DOHH2 (cell line): ENCODE measurements at regions not wholly inside any gene's neighbourhood (a gene's known extent, or its start where the extent isn't known, plus 50 kb on each side); places are given as distances from the start of the nearest gene placed in this dataset.

Source experiments
- H3F3A ChIP-seq: fragments of 200-600 bp; sonication (generic), shearing (Covaris generic); 2 replicates; pipeline ENCODE4 v1.6.0; 2016; ENCODE audit warnings: antibody characterized with exemption, mild to moderate bottlenecking; ENCODE audit not compliant: control insufficient read depth, insufficient read depth
- H3K27ac ChIP-seq: fragments of 200-600 bp; sonication (generic); 2 replicates; pipeline ENCODE4 v1.5.1; 2014; ENCODE audit warnings: low read depth, mild to moderate bottlenecking, low read length, moderate library complexity
- H3K27me3 ChIP-seq: fragments of 200-600 bp; sonication (generic); 2 replicates; pipeline ENCODE4 v1.6.1; 2014; ENCODE audit warnings: mild to moderate bottlenecking, low read length, mixed read lengths; ENCODE audit not compliant: control insufficient read depth
- H3K36me3 ChIP-seq: fragments of 200-600 bp; sonication (generic); 2 replicates; pipeline ENCODE4 v1.6.1; 2014; ENCODE audit warnings: mild to moderate bottlenecking, low read length, moderate library complexity, mixed read lengths; ENCODE audit not compliant: control insufficient read depth
- H3K4me1 ChIP-seq: fragments of 200-600 bp; sonication (generic); 2 replicates; pipeline ENCODE4 v1.6.1; 2014; ENCODE audit warnings: mild to moderate bottlenecking, low read length, mixed read lengths; ENCODE audit not compliant: control insufficient read depth
- H3K4me2 ChIP-seq: fragments of 200-600 bp; sonication (generic); 2 replicates; pipeline ENCODE4 v1.6.0; 2014; ENCODE audit warnings: mild to moderate bottlenecking, low read length, moderate library complexity
- H3K4me3 ChIP-seq: fragments of 200-600 bp; sonication (generic); 2 replicates; pipeline ENCODE4 v1.5.1; 2014; ENCODE audit warnings: mild to moderate bottlenecking, low read length, mixed read lengths
- H3K79me2 ChIP-seq: fragments of 200-600 bp; sonication (generic); 2 replicates; pipeline ENCODE4 v1.6.1; 2014; ENCODE audit warnings: mild to moderate bottlenecking, low read length, mixed read lengths; ENCODE audit not compliant: control insufficient read depth
- H3K9me2 ChIP-seq: fragments of 200-600 bp; sonication (generic); replicated peaks from 2 replicates; pipeline ENCODE4 v1.6.1; 2014; ENCODE audit warnings: mild to moderate bottlenecking, low read length, mixed read lengths; ENCODE audit not compliant: control insufficient read depth
- H3K9me3 ChIP-seq: fragments of 200-600 bp; sonication (generic); 2 replicates; pipeline ENCODE4 v1.6.1; 2014; ENCODE audit warnings: antibody characterized with exemption, low read length, mixed read lengths; ENCODE audit not compliant: control insufficient read depth, insufficient read depth
- H4K20me1 ChIP-seq: fragments of 200-600 bp; sonication (generic); 2 replicates; pipeline ENCODE4 v1.6.0; 2014; ENCODE audit warnings: low read depth, mild to moderate bottlenecking, antibody characterized with exemption, low read length, moderate library complexity; ENCODE audit not compliant: control insufficient read depth, insufficient read depth
- EZH2phosphoT487 ChIP-seq: fragments of 200-600 bp; sonication (generic); IDR thresholded peaks from 2 replicates; pipeline ENCODE4 v1.6.1; 2017; ENCODE audit warnings: borderline replicate concordance, mild to moderate bottlenecking, antibody characterized with exemption, low read length, moderate library complexity, mixed read lengths
- TF ChIP-seq, protein P1 (sequence below): fragments of 200-600 bp; sonication (generic); IDR thresholded peaks from one replicate; pipeline ENCODE4 v1.5.1; 2014; ENCODE audit warnings: antibody characterized with exemption, mild to moderate bottlenecking, low read depth, low read length; ENCODE audit not compliant: poor library complexity, severe bottlenecking

DNA sequence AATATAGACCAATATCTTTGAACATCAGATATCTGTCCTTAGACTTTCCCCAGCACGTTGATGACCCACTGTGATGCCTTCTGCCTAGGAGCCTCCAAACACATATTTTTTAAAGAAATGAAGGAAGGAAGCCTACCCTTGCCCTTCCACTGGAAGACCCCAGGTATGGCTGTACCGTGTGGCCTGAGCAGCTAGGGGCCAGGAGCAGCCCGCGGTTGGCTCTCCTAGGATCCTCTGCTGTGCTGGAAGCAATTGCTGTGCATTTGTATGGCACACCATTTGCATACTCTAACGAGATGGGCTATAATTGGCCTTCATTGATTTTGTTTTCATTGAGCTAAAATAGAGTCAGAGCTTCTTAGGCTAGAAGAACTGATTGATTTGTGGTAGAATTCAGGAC lies 128.8 kb downstream of the GPAT3 start:
- H3K9me3 ChIP-seq = no peaks in the 10 kb centered on the region
- no peaks in the 10 kb centered on the region for H3K36me3 ChIP-seq
- H3K27me3 ChIP-seq = no peaks in the 10 kb centered on the region
- no peaks in the 10 kb centered on the region for H3K4me1 ChIP-seq
- no peak overlapping the region for H3K4me3 ChIP-seq
- TF ChIP-seq, protein P1, sequence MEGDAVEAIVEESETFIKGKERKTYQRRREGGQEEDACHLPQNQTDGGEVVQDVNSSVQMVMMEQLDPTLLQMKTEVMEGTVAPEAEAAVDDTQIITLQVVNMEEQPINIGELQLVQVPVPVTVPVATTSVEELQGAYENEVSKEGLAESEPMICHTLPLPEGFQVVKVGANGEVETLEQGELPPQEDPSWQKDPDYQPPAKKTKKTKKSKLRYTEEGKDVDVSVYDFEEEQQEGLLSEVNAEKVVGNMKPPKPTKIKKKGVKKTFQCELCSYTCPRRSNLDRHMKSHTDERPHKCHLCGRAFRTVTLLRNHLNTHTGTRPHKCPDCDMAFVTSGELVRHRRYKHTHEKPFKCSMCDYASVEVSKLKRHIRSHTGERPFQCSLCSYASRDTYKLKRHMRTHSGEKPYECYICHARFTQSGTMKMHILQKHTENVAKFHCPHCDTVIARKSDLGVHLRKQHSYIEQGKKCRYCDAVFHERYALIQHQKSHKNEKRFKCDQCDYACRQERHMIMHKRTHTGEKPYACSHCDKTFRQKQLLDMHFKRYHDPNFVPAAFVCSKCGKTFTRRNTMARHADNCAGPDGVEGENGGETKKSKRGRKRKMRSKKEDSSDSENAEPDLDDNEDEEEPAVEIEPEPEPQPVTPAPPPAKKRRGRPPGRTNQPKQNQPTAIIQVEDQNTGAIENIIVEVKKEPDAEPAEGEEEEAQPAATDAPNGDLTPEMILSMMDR = no peak
- TF ChIP-seq EZH2phosphoT487 = no peak
- no peaks in the 10 kb centered on the region for H3K9me2 ChIP-seq
- no peaks in the 10 kb centered on the region for H3F3A ChIP-seq
- H3K27ac ChIP-seq = no peak overlapping the region
- no peaks in the 10 kb centered on the region for H4K20me1 ChIP-seq
- H3K4me2 ChIP-seq = no peak overlapping the region
- H3K79me2 ChIP-seq = no peaks in the 10 kb centered on the region

DNA sequence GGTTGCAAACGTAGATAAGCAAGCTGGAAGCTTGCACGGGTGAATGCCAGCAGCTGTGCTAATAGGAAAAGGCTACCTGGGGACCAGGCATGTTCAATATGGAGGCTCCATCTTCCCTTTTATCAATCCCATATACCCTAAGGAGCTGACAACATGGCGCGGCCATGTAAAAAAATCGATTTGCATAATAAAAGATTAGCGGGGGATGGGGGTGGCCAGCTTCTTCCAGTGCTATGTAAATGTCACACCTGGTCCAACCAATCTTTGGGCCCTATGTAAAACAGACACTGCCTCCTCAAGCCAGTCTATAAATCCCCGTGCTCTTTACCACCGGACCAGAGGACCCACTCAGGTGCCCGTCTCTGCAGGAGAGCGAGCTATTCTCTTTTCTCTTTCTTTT lies 128.2 kb downstream of the GPAT3 start:
- Histone ChIP-seq H3K27me3 (no peaks in the 10 kb centered on the region), H3K9me2 (no peaks in the 10 kb centered on the region)

DNA sequence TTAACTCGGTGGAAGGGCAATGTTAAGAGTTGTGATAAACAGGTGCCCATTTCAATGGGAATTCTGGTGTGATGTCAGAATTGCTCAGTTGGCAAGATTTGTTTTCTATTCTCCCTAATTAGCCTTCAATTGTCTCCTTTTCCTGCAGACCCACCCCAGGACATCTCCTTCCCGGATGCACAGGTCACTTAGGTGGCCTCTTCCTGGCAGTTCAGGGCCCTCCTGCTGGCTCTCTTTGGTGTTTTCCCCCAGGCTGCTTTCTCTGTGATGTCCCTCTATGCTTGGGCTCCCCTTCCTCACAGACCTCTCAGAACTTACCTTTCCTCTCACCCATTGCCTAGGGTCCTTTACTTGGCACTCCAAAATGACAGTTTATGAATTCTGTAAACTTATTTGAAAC lies 126.3 kb downstream of the GPAT3 start:
- Histone ChIP-seq H4K20me1 (no peaks in the 10 kb centered on the region), H3F3A (no peaks in the 10 kb centered on the region), H3K4me3 (no peak overlapping the region), H3K4me1 (no peaks in the 10 kb centered on the region), H3K36me3 (no peaks in the 10 kb centered on the region), H3K27me3 (no peaks in the 10 kb centered on the region), H3K79me2 (no peaks in the 10 kb centered on the region), H3K9me3 (no peaks in the 10 kb centered on the region), H3K27ac (no peak overlapping the region), H3K9me2 (no peaks in the 10 kb centered on the region), H3K4me2 (no peak overlapping the region)
- TF ChIP-seq, protein P1 = no peak
- TF ChIP-seq EZH2phosphoT487 = no peak

More for the DNA sequence above, 128.2 kb downstream of the GPAT3 start:
- H3F3A ChIP-seq = no peaks in the 10 kb centered on the region
- H3K27ac ChIP-seq = no peak overlapping the region
- H3K4me2 ChIP-seq = no peak overlapping the region
- H3K9me3 ChIP-seq = no peaks in the 10 kb centered on the region
- no peaks in the 10 kb centered on the region for H3K79me2 ChIP-seq
- H3K36me3 ChIP-seq = no peaks in the 10 kb centered on the region
- no peaks in the 10 kb centered on the region for H3K4me1 ChIP-seq
- TF ChIP-seq, protein P1 = no peak
- TF ChIP-seq EZH2phosphoT487 = no peak
- H3K4me3 ChIP-seq = no peak overlapping the region
- no peaks in the 10 kb centered on the region for H4K20me1 ChIP-seq

DNA sequence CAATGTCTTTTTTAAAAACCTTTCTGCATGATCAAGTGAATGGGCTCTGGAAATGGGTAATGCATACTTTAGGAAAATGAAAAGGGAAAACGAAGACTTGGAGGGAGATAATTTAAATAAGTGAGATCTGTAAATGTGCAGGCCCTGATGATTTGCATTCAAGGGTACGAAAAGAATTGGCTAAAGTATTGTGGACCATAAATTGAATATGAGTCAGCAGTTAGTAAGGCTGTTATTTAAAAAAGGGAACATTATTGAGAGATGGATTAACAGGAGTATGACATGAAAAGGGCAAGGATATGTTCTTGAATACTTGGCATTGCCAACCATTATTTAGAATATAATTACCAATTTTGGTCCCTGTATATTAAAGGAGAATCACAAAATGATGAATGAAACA lies 125.5 kb downstream of the GPAT3 start:
- no peak overlapping the region for H3K4me3 ChIP-seq
- no peaks in the 10 kb centered on the region for H3K36me3 ChIP-seq
- H3F3A ChIP-seq = no peaks in the 10 kb centered on the region
- no peaks in the 10 kb centered on the region for H3K79me2 ChIP-seq
- H3K9me3 ChIP-seq = no peaks in the 10 kb centered on the region
- H3K27ac ChIP-seq = no peak overlapping the region
- H3K9me2 ChIP-seq = no peaks in the 10 kb centered on the region
- TF ChIP-seq, protein P1 = no peak
- no peak for TF ChIP-seq EZH2phosphoT487
- H3K4me2 ChIP-seq = no peak overlapping the region
- H3K4me1 ChIP-seq = no peaks in the 10 kb centered on the region
- no peaks in the 10 kb centered on the region for H3K27me3 ChIP-seq
- H4K20me1 ChIP-seq = no peaks in the 10 kb centered on the region
